H1 (cell line): ENCODE measurements at regions not wholly inside any gene's neighbourhood (a gene's known extent, or its start where the extent isn't known, plus 50 kb on each side); places are given as distances from the start of the nearest gene placed in this dataset.

ENCODE experiments used
- CTCF ChIA-PET: fragments of 300-600 bp; sonication (Branson Sonifier 250); formaldehyde crosslinking; loops from one replicate; lab custom pipeline; 2021; ENCODE audit not compliant: partially characterized antibody; lab: Charles Lee
- POLR2A ChIA-PET: fragments of 300-600 bp; sonication (Branson Sonifier 250); formaldehyde crosslinking; loops from one replicate; lab custom pipeline; 2021; ENCODE audit warnings: inconsistent platforms; ENCODE audit not compliant: partially characterized antibody; lab: Charles Lee
- DNase-seq, 2 experiments: peaks; one replicate each; pipeline versions ENCODE4 v3.0.0 to v3.0.0-alpha.2; 2010 to 2022; ENCODE audit warnings: low spot score in 2 of 2, low read depth in 1 of 2, mixed read lengths in 1 of 2
- FAIRE-seq: peaks from 2 replicates; lab custom pipeline; 2011; peaks lifted over from hg19 to GRCh38; lab: Jason Lieb, UNC
- H2AFZ ChIP-seq: 2 replicates; pipeline ENCODE4 v1.8.1; 2012; ENCODE audit warnings: low read length, inconsistent platforms
- H2AK5ac ChIP-seq: 2 replicates; pipeline ENCODE4 v1.6.1; 2013; ENCODE audit warnings: low read depth, low read length
- H2BK120ac ChIP-seq: replicated peaks from 2 replicates; pipeline ENCODE3; 2013; ENCODE audit warnings: low read depth, low read length, inconsistent platforms
- H2BK12ac ChIP-seq: 2 replicates; pipeline ENCODE4 v1.6.1; 2013; ENCODE audit warnings: low read depth, low read length
- H2BK15ac ChIP-seq: 2 replicates; pipeline ENCODE4 v1.6.1; 2013; ENCODE audit warnings: low read length
- H2BK20ac ChIP-seq: 2 replicates; pipeline ENCODE4 v1.6.1; 2013; ENCODE audit warnings: low read length
- H2BK5ac ChIP-seq: 2 replicates; pipeline ENCODE4 v1.6.1; 2013; ENCODE audit warnings: low read depth, low read length
- H3K14ac ChIP-seq: 2 replicates; pipeline ENCODE4 v1.6.1; 2013; ENCODE audit warnings: inconsistent platforms; ENCODE audit not compliant: insufficient read length
- H3K18ac ChIP-seq: 2 replicates; pipeline ENCODE4 v1.6.1; 2013; ENCODE audit warnings: low read length; ENCODE audit errors: extremely low read depth
- H3K23ac ChIP-seq: 2 replicates; pipeline ENCODE4 v1.6.1; 2013; ENCODE audit warnings: inconsistent platforms; ENCODE audit not compliant: insufficient read length
- H3K23me2 ChIP-seq: 2 replicates; pipeline ENCODE4 v1.6.1; 2013; ENCODE audit warnings: low read depth, low read length
- H3K27ac ChIP-seq: 2 replicates; pipeline ENCODE4 v1.6.1; 2011; ENCODE audit warnings: low read depth, low read length, inconsistent platforms
- H3K27me3 ChIP-seq, 4 experiments: replicated peaks in 1 of 4; 1 replicate in 1 of 4; 2 replicates in 3 of 4; pipeline versions ENCODE4 v1.6.1 to v1.8.1; 2011 to 2013; ENCODE audit warnings: low read length in 3 of 4, mild to moderate bottlenecking in 3 of 4, inconsistent platforms in 2 of 4, mixed read lengths in 2 of 4, moderate library complexity in 1 of 4; ENCODE audit not compliant: control insufficient read depth in 3 of 4, insufficient read depth in 3 of 4; ENCODE audit errors: extremely low read depth in 1 of 4
- H3K36me3 ChIP-seq, 4 experiments: 2 replicates each; pipeline versions ENCODE4 v1.6.1 to v1.8.1; 2011 to 2013; ENCODE audit warnings: mild to moderate bottlenecking in 4 of 4, low read length in 3 of 4, moderate library complexity in 2 of 4, control low read depth in 1 of 4, inconsistent platforms in 1 of 4; ENCODE audit not compliant: insufficient read depth in 4 of 4, control insufficient read depth in 2 of 4
- H3K4ac ChIP-seq: replicated peaks from 2 replicates; pipeline ENCODE3; 2013; ENCODE audit warnings: low read length, low read depth, mixed read lengths, inconsistent platforms; ENCODE audit not compliant: insufficient read length
- H3K4me1 ChIP-seq, 4 experiments: replicated peaks in 1 of 4; 1 replicate in 1 of 4; 2 replicates in 3 of 4; pipeline versions ENCODE4 v1.6.1 to v1.8.1; 2011 to 2013; ENCODE audit warnings: low read length in 3 of 4, inconsistent platforms in 2 of 4, mixed read lengths in 1 of 4; ENCODE audit not compliant: insufficient read depth in 4 of 4, control insufficient read depth in 3 of 4
- H3K4me2 ChIP-seq, 2 experiments: 2 replicates each; pipeline versions ENCODE4 v1.6.1 to v1.8.1; 2011 to 2013; ENCODE audit warnings: low read depth in 2 of 2, low read length in 2 of 2, control low read depth in 1 of 2, inconsistent platforms in 1 of 2, mild to moderate bottlenecking in 1 of 2; ENCODE audit not compliant: insufficient read depth in 1 of 2
- H3K4me3 ChIP-seq, 4 experiments: fragments of 200-600, 300-600 bp in 1 of 4; sonication (generic), shearing (Covaris generic), sonication (Bioruptor Twin) in 1 of 4; 2 replicates each; pipeline versions ENCODE4 v1.5.1 to v1.8.1; 2011 to 2016; ENCODE audit warnings: low read length in 4 of 4, low read depth in 3 of 4, control low read depth in 2 of 4, inconsistent platforms in 2 of 4, mild to moderate bottlenecking in 2 of 4, mixed read lengths in 1 of 4, moderate library complexity in 1 of 4; ENCODE audit not compliant: insufficient read depth in 2 of 4; ENCODE audit errors: extremely low read depth in 1 of 4
- H3K56ac ChIP-seq: replicated peaks from 2 replicates; pipeline ENCODE3; 2013; ENCODE audit warnings: low read depth, mild to moderate bottlenecking, mixed read lengths, low read length, inconsistent platforms; ENCODE audit not compliant: insufficient read length
- H3K79me1 ChIP-seq: 2 replicates; pipeline ENCODE4 v1.6.1; 2013; ENCODE audit warnings: low read depth, low read length, control low read depth
- H3K79me2 ChIP-seq, 2 experiments: 2 replicates each; pipeline versions ENCODE4 v1.6.1 to v1.8.1; 2012 to 2013; ENCODE audit warnings: low read length in 2 of 2, mild to moderate bottlenecking in 2 of 2, inconsistent platforms in 1 of 2; ENCODE audit not compliant: insufficient read depth in 2 of 2, control insufficient read depth in 1 of 2
- H3K9ac ChIP-seq, 4 experiments: replicated peaks in 1 of 4; 1 replicate in 1 of 4; 2 replicates in 3 of 4; pipeline versions ENCODE4 v1.6.1 to v1.8.1; 2011 to 2013; ENCODE audit warnings: low read depth in 3 of 4, low read length in 3 of 4, control low read depth in 2 of 4, mild to moderate bottlenecking in 2 of 4, moderate library complexity in 2 of 4, inconsistent platforms in 1 of 4; ENCODE audit errors: extremely low read depth in 1 of 4
- H3K9me3 ChIP-seq, 2 experiments: 2 replicates each; pipeline versions ENCODE4 v1.6.1 to v1.8.1; 2012 to 2013; ENCODE audit warnings: mild to moderate bottlenecking in 2 of 2, moderate library complexity in 2 of 2, control low read depth in 1 of 2, inconsistent platforms in 1 of 2, low read depth in 1 of 2, low read length in 1 of 2, mixed read lengths in 1 of 2; ENCODE audit not compliant: insufficient read depth in 2 of 2
- H4K20me1 ChIP-seq, 2 experiments: replicated peaks in 1 of 2; 2 replicates each; pipeline versions ENCODE3 to v1.8.1; 2011 to 2013; ENCODE audit warnings: inconsistent platforms in 2 of 2, low read length in 2 of 2, mild to moderate bottlenecking in 1 of 2; ENCODE audit not compliant: insufficient read depth in 2 of 2, control insufficient read depth in 1 of 2
- H4K5ac ChIP-seq: 2 replicates; pipeline ENCODE4 v1.6.1; 2013; ENCODE audit warnings: low read length, low read depth, mixed read lengths, inconsistent platforms; ENCODE audit not compliant: insufficient read length
- H4K8ac ChIP-seq: 2 replicates; pipeline ENCODE4 v1.8.0; 2013; ENCODE audit warnings: mild to moderate bottlenecking, moderate library complexity, low read length, inconsistent platforms; ENCODE audit not compliant: insufficient read depth; ENCODE audit errors: extremely low read depth
- H4K91ac ChIP-seq: replicated peaks from 2 replicates; pipeline ENCODE3; 2013; ENCODE audit warnings: low read length, mixed read lengths, inconsistent platforms; ENCODE audit not compliant: insufficient read length
- KDM1A ChIP-seq: fragments of 200-600, 300-600 bp; sonication (generic); IDR thresholded peaks from 2 replicates; pipeline ENCODE4 v1.7.1; 2016; ENCODE audit warnings: mild to moderate bottlenecking, low read length, borderline replicate concordance
- POU5F1 ChIP-seq: IDR thresholded peaks from 2 replicates; pipeline ENCODE4 v1.6.1; 2011; ENCODE audit warnings: low read depth, mild to moderate bottlenecking, low read length, moderate library complexity
- WGBS, 2 experiments: shearing (Covaris generic) in 1 of 2; methylation state at CpG; one replicate each; pipeline versions ENCODE4 v1.1.6 to v1.1.7; 2013 to 2015; ENCODE audit warnings: low lambda C conversion rate in 2 of 2, mixed read lengths in 2 of 2, inconsistent platforms in 1 of 2, low coverage in 1 of 2, missing lambda C conversion rate in 1 of 2; ENCODE audit not compliant: insufficient replicate concordance in 2 of 2, insufficient coverage in 1 of 2, insufficient read length in 1 of 2; ENCODE audit errors: extremely low coverage in 1 of 2, missing lambda C conversion rate in 1 of 2; 5-methylcytosine and 5-hydroxymethylcytosine counted together

DNA sequence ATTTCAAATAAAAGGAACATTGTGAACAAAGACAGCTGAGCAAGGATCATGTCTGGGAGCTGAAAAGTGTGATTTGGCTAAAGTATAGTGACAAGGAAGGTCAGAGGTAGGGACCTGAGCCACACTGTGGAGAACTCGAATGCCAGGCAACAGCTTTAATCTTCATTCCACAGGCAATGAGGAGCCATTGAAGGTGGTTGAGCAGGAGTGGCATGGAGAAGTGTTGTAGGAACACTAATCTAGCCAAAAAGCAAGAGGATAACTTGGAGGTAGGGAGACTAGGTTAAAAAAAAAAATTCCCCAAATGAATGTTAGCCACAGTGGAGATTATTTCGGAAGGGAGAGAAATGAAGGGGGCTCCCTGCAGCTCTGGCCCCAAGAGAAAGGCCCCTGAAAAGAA, 286.9 kb downstream of the BCOR start:
- Histone ChIP-seq H3K18ac (no peak overlapping the region), H3K14ac (no peak overlapping the region), H3K79me2 (no peaks in the 10 kb centered on the region), H3K4me2 (no peak overlapping the region), H2BK15ac (no peak overlapping the region), H2AFZ (no peak overlapping the region), H4K5ac (no peak overlapping the region), H2AK5ac (no peak overlapping the region), H3K9ac (no peak overlapping the region), H2BK12ac (no peak overlapping the region), H3K9me3 (no peaks in the 10 kb centered on the region), H3K23ac (no peak overlapping the region), H4K91ac (no peak overlapping the region), H4K8ac (no peak overlapping the region), H2BK5ac (no peak overlapping the region; the same call in 1 of the 2 replicates), H3K56ac (no peak overlapping the region), H2BK20ac (0 out of 2 replicates have a peak overlapping the region, but pooled peaks have one; percentile 72), H3K27me3 (no peaks in the 10 kb centered on the region), H3K4me1 (peaks cover 0 to 14% (median 6%) of the 10 kb centered on the region in 4 experiments), H3K4me3 (no peak overlapping the region), H4K20me1 (no peaks in the 10 kb centered on the region), H3K79me1 (no peaks in the 10 kb centered on the region), H3K23me2 (no peaks in the 10 kb centered on the region), H3K27ac (no peak overlapping the region), H2BK120ac (no peak overlapping the region), H3K36me3 (no peaks in the 10 kb centered on the region), H3K4ac (no peak overlapping the region)
- 93% methylated on average over 2 of the region's 2 CpGs; no CpG with 5 or more reads in 1 of the 2 experiments for WGBS, 2 experiments
- TF ChIP-seq KDM1A (peak; percentile 56; the same call in 1 of the 2 replicates), POU5F1 (no peak)
- ChIA-PET POLR2A (no interaction called here), CTCF (interaction anchor here (1.2 to 1.5 kb wide), 2 partner anchors 29 to 51 kb away, joined by 4 to 6 read pairs; no protein-coding TSS in a partner anchor)
- DNase-seq (no peak), FAIRE-seq (no peak)
